ENCODE measurements at regions not wholly inside any gene's neighbourhood (a gene's known extent, or its start where the extent isn't known, plus 50 kb on each side); places are given as distances from the start of the nearest gene placed in this dataset.

- CTCF ChIA-PET: no interaction called here
- H3K4me3 Mint-ChIP-seq (ENCODE audit: unreplicated experiment): no peak overlapping the region
- H3K36me3 Mint-ChIP-seq (ENCODE audit: insufficient read depth, unreplicated experiment): no peaks in the 10 kb centered on the region
- TF ChIP-seq, protein P1, sequence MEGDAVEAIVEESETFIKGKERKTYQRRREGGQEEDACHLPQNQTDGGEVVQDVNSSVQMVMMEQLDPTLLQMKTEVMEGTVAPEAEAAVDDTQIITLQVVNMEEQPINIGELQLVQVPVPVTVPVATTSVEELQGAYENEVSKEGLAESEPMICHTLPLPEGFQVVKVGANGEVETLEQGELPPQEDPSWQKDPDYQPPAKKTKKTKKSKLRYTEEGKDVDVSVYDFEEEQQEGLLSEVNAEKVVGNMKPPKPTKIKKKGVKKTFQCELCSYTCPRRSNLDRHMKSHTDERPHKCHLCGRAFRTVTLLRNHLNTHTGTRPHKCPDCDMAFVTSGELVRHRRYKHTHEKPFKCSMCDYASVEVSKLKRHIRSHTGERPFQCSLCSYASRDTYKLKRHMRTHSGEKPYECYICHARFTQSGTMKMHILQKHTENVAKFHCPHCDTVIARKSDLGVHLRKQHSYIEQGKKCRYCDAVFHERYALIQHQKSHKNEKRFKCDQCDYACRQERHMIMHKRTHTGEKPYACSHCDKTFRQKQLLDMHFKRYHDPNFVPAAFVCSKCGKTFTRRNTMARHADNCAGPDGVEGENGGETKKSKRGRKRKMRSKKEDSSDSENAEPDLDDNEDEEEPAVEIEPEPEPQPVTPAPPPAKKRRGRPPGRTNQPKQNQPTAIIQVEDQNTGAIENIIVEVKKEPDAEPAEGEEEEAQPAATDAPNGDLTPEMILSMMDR (IDR thresholded peaks at IDR 0.05; ENCODE audit: unreplicated experiment): no peak
- intact Hi-C loops (cut with micrococcal nuclease): no loop called here
- no peak overlapping the region for H3K27ac Mint-ChIP-seq (ENCODE audit: low read depth, unreplicated experiment)
- POLR2A ChIA-PET: no interaction called here
- peaks cover 29% of the 10 kb centered on the region for H3K9me3 Mint-ChIP-seq (ENCODE audit: unreplicated experiment)
- no peaks in the 10 kb centered on the region for H3K4me1 Mint-ChIP-seq (ENCODE audit: insufficient read depth, unreplicated experiment)
- no peaks in the 10 kb centered on the region for H3K27me3 Mint-ChIP-seq (ENCODE audit: insufficient read depth, unreplicated experiment)
- BruUV-seq (replicated peaks): no TSS peak
- DNase-seq (ENCODE audit: unreplicated experiment): no peak
Observed at GRCh38 chr4:175109933-175110332, 191.8 kb downstream of the ADAM29 start.

DNA sequence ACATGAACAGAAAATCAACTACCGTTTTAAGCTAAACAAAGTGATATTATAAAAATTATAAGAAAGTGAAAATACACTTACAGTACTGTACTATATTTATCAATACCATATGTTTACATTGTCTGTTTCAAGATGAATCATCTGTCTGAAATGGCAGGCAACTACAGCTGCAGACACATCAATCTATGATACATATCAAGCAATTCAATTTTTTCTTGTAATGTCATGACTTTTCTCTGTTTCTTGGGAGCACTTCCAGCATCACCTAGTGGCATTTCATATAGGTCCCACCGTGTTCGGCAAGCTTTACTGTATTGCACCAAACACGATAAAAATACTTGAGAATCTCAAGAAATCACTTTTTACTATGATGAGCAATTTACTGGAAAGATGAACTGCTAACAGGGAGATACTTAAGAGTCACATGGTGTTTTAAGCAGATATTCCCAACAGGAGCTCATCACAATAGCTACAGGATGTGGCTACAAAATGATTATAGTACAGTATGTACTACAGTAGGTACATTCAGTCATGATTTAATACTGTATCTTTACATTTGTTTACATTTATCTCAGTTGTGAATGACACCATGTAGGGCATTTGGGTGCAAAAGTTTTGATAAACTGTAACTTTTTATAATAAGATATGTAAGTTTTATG lies 207.4 kb downstream of the ADAM29 start:
- no TSS peak for BruUV-seq (replicated peaks)
- Mint-ChIP-seq H3K4me1 (ENCODE audit: insufficient read depth, unreplicated experiment) (peaks cover 13% of the 10 kb centered on the region), H3K36me3 (ENCODE audit: insufficient read depth, unreplicated experiment) (peaks cover 9% of the 10 kb centered on the region), H3K4me3 (ENCODE audit: unreplicated experiment) (no peak overlapping the region), H3K27ac (ENCODE audit: low read depth, unreplicated experiment) (no peak overlapping the region), H3K9me3 (ENCODE audit: unreplicated experiment) (peaks cover 18% of the 10 kb centered on the region), H3K27me3 (ENCODE audit: insufficient read depth, unreplicated experiment) (no peaks in the 10 kb centered on the region)
- peak; percentile 44 for DNase-seq (ENCODE audit: unreplicated experiment)
- intact Hi-C loops (cut with micrococcal nuclease): loop anchor here (5.0 to 10.0 kb wide), 2 partner anchors 292 to 409 kb away; no protein-coding TSS in a partner anchor
- POLR2A ChIA-PET: interaction anchor here (0.5 kb wide), 1 partner anchor 9 kb away, joined by 3 read pairs; no protein-coding TSS in a partner anchor
- TF ChIP-seq, protein P1 (IDR thresholded peaks at IDR 0.05; ENCODE audit: unreplicated experiment): no peak
- CTCF ChIA-PET: interaction anchor here (0.5 to 0.7 kb wide), 4 partner anchors 359 to 1764 kb away, joined by 3 read pairs; no protein-coding TSS in a partner anchor

DNA sequence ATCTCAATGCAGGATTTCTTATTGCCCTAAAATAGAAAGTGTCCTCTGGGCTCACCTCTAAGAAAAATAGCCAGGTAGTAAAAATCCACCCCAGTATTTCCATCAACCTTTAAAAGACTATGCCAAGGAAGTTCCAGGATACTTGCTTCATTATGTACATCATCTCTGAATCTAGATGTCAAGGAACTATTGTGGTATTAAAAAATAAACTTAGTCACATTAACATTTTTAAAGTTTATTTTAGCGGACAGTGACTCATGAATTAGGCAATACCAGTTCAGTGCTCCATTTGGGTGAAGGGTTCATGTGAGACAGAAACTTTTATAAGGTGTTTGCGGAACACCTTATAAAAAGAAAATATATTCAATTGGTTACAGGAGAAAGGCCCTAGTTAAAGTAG lies 209.2 kb downstream of the ADAM29 start:
- DNase-seq (ENCODE audit: unreplicated experiment): peak; percentile 86
- TF ChIP-seq, protein P1 (IDR thresholded peaks at IDR 0.05; ENCODE audit: unreplicated experiment): no peak
- ChIA-PET CTCF (no interaction called here), POLR2A (no interaction called here)
- no peaks in the 10 kb centered on the region for H3K27me3 Mint-ChIP-seq (ENCODE audit: insufficient read depth, unreplicated experiment)
- intact Hi-C loops (cut with micrococcal nuclease): loop anchor here (5.0 to 10.0 kb wide), 2 partner anchors 290 to 407 kb away; no protein-coding TSS in a partner anchor
- no peaks in the 10 kb centered on the region for H3K36me3 Mint-ChIP-seq (ENCODE audit: insufficient read depth, unreplicated experiment)
- BruUV-seq (replicated peaks): no TSS peak
- H3K4me1 Mint-ChIP-seq (ENCODE audit: insufficient read depth, unreplicated experiment): peaks cover 13% of the 10 kb centered on the region
- no peak overlapping the region for H3K4me3 Mint-ChIP-seq (ENCODE audit: unreplicated experiment)
- H3K27ac Mint-ChIP-seq (ENCODE audit: low read depth, unreplicated experiment): no peak overlapping the region
- peaks cover 5% of the 10 kb centered on the region for H3K9me3 Mint-ChIP-seq (ENCODE audit: unreplicated experiment)

DNA sequence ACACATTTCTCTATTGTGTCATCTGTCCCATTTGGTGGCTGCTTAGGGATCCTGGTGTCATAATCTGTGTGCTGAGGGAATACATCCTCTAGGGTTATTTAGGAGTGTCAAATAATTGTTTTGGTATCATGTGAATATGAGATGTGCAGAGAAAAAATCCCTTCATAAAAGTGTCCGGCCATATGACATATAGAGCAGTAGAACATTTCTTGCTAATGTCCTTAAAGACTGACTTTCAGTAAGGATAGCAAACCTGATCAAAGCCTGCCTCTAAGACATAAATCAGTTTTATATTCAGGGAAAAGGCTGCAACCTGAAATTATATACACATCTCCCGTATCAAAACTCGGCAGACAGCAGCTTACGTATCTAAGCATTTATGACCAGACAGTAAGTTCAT lies 211.6 kb downstream of the ADAM29 start:
- peaks cover 13% of the 10 kb centered on the region for H3K4me1 Mint-ChIP-seq (ENCODE audit: insufficient read depth, unreplicated experiment)
- intact Hi-C loops (cut with micrococcal nuclease): loop anchor here (5.0 to 10.0 kb wide), 2 partner anchors 288 to 405 kb away; no protein-coding TSS in a partner anchor
- H3K36me3 Mint-ChIP-seq (ENCODE audit: insufficient read depth, unreplicated experiment): no peaks in the 10 kb centered on the region
- TF ChIP-seq, protein P1 (IDR thresholded peaks at IDR 0.05; ENCODE audit: unreplicated experiment): no peak
- H3K4me3 Mint-ChIP-seq (ENCODE audit: unreplicated experiment): no peak overlapping the region
- no peaks in the 10 kb centered on the region for H3K27me3 Mint-ChIP-seq (ENCODE audit: insufficient read depth, unreplicated experiment)
- no peaks in the 10 kb centered on the region for H3K9me3 Mint-ChIP-seq (ENCODE audit: unreplicated experiment)
- DNase-seq (ENCODE audit: unreplicated experiment): no peak
- POLR2A ChIA-PET: no interaction called here
- no peak overlapping the region for H3K27ac Mint-ChIP-seq (ENCODE audit: low read depth, unreplicated experiment)
- CTCF ChIA-PET: no interaction called here
- no TSS peak for BruUV-seq (replicated peaks)
